ENCODE measurements at regions not wholly inside any gene's neighbourhood (a gene's known extent, or its start where the extent isn't known, plus 50 kb on each side); places are given as distances from the start of the nearest gene placed in this dataset.
"Not testable (repeated sequence)": the region's sequence is repeated elsewhere in the genome, so short reads cannot be mapped to it uniquely, and the experiment has no call there.

DNA sequence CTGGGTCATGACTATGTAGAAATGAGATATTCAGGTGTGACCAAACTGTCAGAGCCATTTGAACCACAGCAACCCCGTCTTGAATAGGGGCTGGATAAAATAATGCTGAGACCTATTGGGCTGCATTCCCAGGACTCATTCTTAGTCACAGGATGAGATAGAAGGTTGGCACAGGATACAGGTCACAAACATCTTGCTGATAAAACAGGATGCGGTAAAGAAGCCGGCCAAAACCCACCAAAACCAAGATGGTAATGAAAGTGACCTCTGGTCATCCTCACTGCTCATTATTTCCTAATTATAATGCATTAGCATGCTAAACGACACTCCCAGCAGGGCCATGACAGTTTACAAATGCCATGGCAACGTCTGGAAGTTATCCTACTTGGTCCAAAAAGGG is 545.5 kb downstream of the TMEM114 start:
- TF ChIP-seq, protein P1, sequence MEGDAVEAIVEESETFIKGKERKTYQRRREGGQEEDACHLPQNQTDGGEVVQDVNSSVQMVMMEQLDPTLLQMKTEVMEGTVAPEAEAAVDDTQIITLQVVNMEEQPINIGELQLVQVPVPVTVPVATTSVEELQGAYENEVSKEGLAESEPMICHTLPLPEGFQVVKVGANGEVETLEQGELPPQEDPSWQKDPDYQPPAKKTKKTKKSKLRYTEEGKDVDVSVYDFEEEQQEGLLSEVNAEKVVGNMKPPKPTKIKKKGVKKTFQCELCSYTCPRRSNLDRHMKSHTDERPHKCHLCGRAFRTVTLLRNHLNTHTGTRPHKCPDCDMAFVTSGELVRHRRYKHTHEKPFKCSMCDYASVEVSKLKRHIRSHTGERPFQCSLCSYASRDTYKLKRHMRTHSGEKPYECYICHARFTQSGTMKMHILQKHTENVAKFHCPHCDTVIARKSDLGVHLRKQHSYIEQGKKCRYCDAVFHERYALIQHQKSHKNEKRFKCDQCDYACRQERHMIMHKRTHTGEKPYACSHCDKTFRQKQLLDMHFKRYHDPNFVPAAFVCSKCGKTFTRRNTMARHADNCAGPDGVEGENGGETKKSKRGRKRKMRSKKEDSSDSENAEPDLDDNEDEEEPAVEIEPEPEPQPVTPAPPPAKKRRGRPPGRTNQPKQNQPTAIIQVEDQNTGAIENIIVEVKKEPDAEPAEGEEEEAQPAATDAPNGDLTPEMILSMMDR (IDR thresholded peaks at IDR 0.05): no peak
- no peak for DNase-seq

DNA sequence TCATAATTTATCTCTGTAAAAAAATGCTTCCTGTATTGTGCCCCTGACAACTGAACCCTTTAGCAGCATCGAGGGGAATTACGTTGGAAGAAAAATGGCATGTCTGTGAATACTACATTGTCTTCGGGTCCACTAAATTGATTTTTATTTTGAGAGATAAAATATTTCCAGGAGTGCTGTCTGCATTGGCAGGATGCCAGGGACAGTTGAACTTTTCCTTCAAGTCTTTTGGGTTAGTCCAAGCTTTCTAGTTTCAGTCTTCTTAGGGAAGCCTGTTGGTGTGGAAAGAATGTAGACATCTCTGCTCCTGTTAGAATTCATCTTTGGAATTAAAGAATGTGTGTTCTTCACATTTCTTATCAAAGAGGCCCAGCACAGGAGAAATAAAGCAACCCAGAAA is 557.9 kb downstream of the TMEM114 start:
- H3K36me3 ChIP-seq: no peaks in the 10 kb centered on the region
- H3K4me1 ChIP-seq: no peaks in the 10 kb centered on the region
- DNase-seq (no peak), ATAC-seq (no peak)
- H3K4me3 ChIP-seq: no peak overlapping the region
- no peaks in the 10 kb centered on the region for H3K27me3 ChIP-seq
- H3K9me3 ChIP-seq: no peaks in the 10 kb centered on the region
- TF ChIP-seq, protein P1 (IDR thresholded peaks at IDR 0.05): no peak
- H3K27ac ChIP-seq: no peak overlapping the region
- intact Hi-C loops (cut with DNase I): no loop called here

More for the DNA sequence above, 545.5 kb downstream of the TMEM114 start:
- no peaks in the 10 kb centered on the region for H3K27me3 ChIP-seq
- H3K9me3 ChIP-seq: no peaks in the 10 kb centered on the region
- ATAC-seq: no peak
- intact Hi-C loops (cut with DNase I): no loop called here
- H3K36me3 ChIP-seq: no peaks in the 10 kb centered on the region
- no peak overlapping the region for H3K4me3 ChIP-seq
- no peaks in the 10 kb centered on the region for H3K4me1 ChIP-seq
- no peak overlapping the region for H3K27ac ChIP-seq

DNA sequence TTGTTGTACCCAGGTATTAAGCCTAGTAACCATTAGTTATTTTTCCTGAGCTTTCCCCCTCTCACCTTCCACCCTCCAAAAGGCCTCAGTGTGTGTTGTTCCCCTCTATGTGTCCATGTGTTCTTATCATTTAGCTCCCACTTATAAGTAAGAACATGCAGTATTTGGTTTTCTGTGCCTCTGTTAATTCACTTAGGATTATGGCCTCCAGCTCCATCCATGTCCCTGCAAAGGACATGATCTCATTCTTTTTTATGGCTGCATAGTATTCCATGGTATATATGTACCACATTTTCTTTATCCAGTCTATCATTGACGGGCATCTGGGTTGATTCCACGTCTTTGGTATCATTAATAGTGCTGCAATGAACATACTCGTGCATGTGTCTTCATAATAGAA is 560.3 kb downstream of the TMEM114 start:
- H3K4me3 ChIP-seq; intact Hi-C loops (cut with DNase I); H3K27ac ChIP-seq; H3K36me3 ChIP-seq; DNase-seq; ATAC-seq; H3K4me1 ChIP-seq; H3K9me3 ChIP-seq; H3K27me3 ChIP-seq: not testable (repeated sequence)

DNA sequence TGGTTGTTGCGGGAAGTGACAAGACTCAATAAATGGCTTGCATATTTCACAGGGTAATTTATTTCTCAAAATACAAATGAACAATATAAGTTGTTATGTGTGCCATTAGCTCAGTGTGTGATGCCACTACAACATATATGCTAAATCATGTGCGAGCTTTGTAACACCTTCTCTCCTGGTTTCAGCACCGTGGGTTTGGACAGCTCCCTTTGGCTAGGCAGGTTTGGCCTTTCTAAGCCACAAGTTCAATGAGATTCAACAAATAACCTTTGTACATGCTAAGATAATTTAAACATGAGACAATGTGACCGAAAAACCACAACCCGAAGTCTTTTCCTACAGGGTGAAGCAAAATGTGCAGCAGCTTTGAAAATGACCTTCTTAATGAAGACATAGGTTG is 563.9 kb downstream of the TMEM114 start:
- ATAC-seq: no peak
- DNase-seq: no peak
- TF ChIP-seq, protein P1 (IDR thresholded peaks at IDR 0.05): no peak
- H3K36me3 ChIP-seq: no peaks in the 10 kb centered on the region
- H3K9me3 ChIP-seq: no peaks in the 10 kb centered on the region
- intact Hi-C loops (cut with DNase I): no loop called here
- H3K4me3 ChIP-seq: no peak overlapping the region
- H3K27ac ChIP-seq: no peak overlapping the region
- H3K4me1 ChIP-seq: no peaks in the 10 kb centered on the region
- H3K27me3 ChIP-seq: no peaks in the 10 kb centered on the region

DNA sequence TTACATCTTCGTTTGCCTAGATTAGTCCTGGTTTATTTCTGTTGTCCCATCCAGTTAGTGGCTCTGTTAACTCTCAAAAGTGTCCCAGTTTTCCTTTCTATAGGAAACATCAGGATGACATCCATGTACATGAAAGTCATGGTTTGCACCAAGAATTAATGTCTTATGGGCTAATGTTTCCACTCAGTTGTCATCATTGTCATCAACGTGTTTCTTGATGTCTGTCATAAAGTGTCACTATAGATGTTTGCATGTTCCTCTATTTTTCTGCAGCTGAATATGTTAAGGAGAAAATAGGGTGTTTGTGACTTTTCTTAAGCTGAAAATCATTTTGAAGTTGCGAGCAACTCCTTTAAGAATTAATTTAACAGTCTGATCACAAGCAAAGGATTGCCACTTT is 567.0 kb downstream of the TMEM114 start:
- no peaks in the 10 kb centered on the region for H3K4me1 ChIP-seq
- intact Hi-C loops (cut with DNase I): no loop called here
- ATAC-seq (no peak), DNase-seq (no peak)
- no peak overlapping the region for H3K27ac ChIP-seq
- no peaks in the 10 kb centered on the region for H3K36me3 ChIP-seq
- TF ChIP-seq, protein P1 (IDR thresholded peaks at IDR 0.05): no peak
- no peaks in the 10 kb centered on the region for H3K27me3 ChIP-seq
- no peaks in the 10 kb centered on the region for H3K9me3 ChIP-seq
- H3K4me3 ChIP-seq: no peak overlapping the region

DNA sequence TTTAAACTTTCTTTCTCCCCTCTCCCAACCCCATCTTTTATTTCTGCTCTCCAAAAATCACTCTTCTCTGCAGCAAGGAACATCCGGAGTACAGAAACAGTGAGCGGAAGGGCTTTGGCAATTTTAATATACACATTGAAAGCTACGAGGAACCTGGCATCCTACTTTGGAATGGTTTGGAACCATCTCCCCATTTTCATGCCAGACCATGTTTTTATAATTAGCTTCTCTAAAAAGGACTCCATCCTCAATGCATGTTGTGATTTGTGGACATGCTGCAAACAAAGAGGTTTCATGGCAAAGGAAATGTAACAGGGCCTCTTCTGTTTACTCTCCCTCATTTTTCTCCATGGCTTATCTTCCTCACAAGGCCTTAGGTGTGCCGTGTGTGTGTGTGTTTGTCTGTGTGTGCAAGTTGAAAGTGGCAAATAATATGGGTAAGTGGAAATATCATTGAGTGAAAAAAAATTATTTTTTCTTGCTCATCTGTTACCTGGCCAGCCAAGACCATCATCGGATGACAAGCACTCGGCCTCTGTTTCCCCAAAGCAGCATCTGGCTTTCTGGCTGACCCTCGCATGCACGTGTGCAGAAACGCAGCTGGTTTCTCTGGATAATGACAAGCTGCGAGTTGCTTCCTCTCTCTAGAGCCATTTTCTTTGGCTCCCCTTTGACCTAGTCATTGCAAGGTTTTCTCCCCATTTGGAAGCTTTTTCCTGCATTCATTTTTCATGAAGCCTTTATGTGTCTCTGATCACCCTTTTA is 585.0 kb downstream of the TMEM114 start:
- H3K27ac ChIP-seq: no peak overlapping the region

More for the DNA sequence above, 585.0 kb downstream of the TMEM114 start:
- H3K36me3 ChIP-seq: no peaks in the 10 kb centered on the region
- no peaks in the 10 kb centered on the region for H3K9me3 ChIP-seq
- no peaks in the 10 kb centered on the region for H3K4me1 ChIP-seq
- no peak overlapping the region for H3K4me3 ChIP-seq
- TF ChIP-seq, protein P1 (IDR thresholded peaks at IDR 0.05): no peak
- no peak for ATAC-seq
- H3K27me3 ChIP-seq: no peaks in the 10 kb centered on the region
- intact Hi-C loops (cut with DNase I): no loop called here
- DNase-seq: no peak

Measured in upper lobe of right lung (tissue), 1 donor.